CD4-positive, alpha-beta T cell (primary cell): ENCODE measurements at regions not wholly inside any gene's neighbourhood (a gene's known extent, or its start where the extent isn't known, plus 50 kb on each side); places are given as distances from the start of the nearest gene placed in this dataset.

ENCODE experiments used
- ATAC-seq: fragments of 200-7000 bp; cut with Tn5 transposase; one replicate; pipeline ENCODE4 v1.10.0; 2022; ENCODE audit warnings: mild to moderate bottlenecking; ENCODE audit not compliant: poor library complexity
- CTCF ChIA-PET: fragments of 350-600 bp; sonication (Branson Sonifier 250); formaldehyde crosslinking; loops from one replicate; lab custom pipeline; 2021; ENCODE audit warnings: antibody characterized with exemption, inconsistent platforms; lab: Charles Lee
- POLR2A ChIA-PET: fragments of 350-600 bp; sonication (Branson Sonifier 250); formaldehyde crosslinking; loops from one replicate; lab custom pipeline; 2021; ENCODE audit warnings: antibody characterized with exemption, inconsistent platforms; lab: Charles Lee
- DNase-seq, 14 experiments: peaks; one replicate each; pipeline ENCODE4 v3.0.0-alpha.2; 2013 to 2020; ENCODE audit warnings: mixed read lengths in 2 of 14
- H3K27ac ChIP-seq, 2 donors: one replicate each; pipeline versions ENCODE4 v1.5.1 to v1.7.0; 2013; ENCODE audit warnings: low read length in 2 of 2, low read depth in 1 of 2, mild to moderate bottlenecking in 1 of 2
- H3K27me3 ChIP-seq, 2 experiments: 1 replicate in 1 of 2; 2 replicates in 1 of 2; pipeline versions ENCODE4 v1.6.1 to v1.7.0; 2013; ENCODE audit warnings: low read length in 2 of 2, control low read depth in 1 of 2, mild to moderate bottlenecking in 1 of 2, moderate library complexity in 1 of 2; ENCODE audit not compliant: insufficient read depth in 2 of 2, control insufficient read depth in 1 of 2
- H3K36me3 ChIP-seq: one replicate; pipeline ENCODE4 v1.6.1; 2013; ENCODE audit warnings: low read length, control low read depth; ENCODE audit not compliant: insufficient read depth
- H3K4me1 ChIP-seq: one replicate; pipeline ENCODE4 v1.6.1; 2013; ENCODE audit warnings: low read length, control low read depth; ENCODE audit not compliant: insufficient read depth
- H3K4me3 ChIP-seq: one replicate; pipeline ENCODE4 v1.5.1; 2013; ENCODE audit warnings: mild to moderate bottlenecking, low read length, moderate library complexity
- H3K9me3 ChIP-seq, 2 experiments: 1 replicate in 1 of 2; 2 replicates in 1 of 2; pipeline versions ENCODE4 v1.6.1 to v1.7.0; 2013; ENCODE audit warnings: low read length in 2 of 2, mild to moderate bottlenecking in 2 of 2, control low read depth in 1 of 2, moderate library complexity in 1 of 2; ENCODE audit not compliant: control insufficient read depth in 1 of 2, insufficient read depth in 1 of 2
- H3K27ac Mint-ChIP-seq: one replicate; pipeline ENCODE4 v1.8.0; 2020; ENCODE audit warnings: mixed read lengths
- H3K27me3 Mint-ChIP-seq: one replicate; pipeline ENCODE4 v1.8.0; 2021; ENCODE audit warnings: mixed read lengths
- H3K36me3 Mint-ChIP-seq: one replicate; pipeline ENCODE4 v1.8.0; 2021; ENCODE audit warnings: low read depth, mixed read lengths
- H3K4me1 Mint-ChIP-seq: one replicate; pipeline ENCODE4 v1.8.0; 2021; ENCODE audit warnings: low read depth, mixed read lengths
- H3K4me3 Mint-ChIP-seq: one replicate; pipeline ENCODE4 v1.8.0; 2020; ENCODE audit warnings: mild to moderate bottlenecking, mixed read lengths
- H3K9me3 Mint-ChIP-seq: one replicate; pipeline ENCODE4 v1.8.0; 2020; ENCODE audit warnings: mixed read lengths
- intact Hi-C, 2 experiments: fragments of 100-400 bp; cut with DNase I in 1 of 2; cut with micrococcal nuclease in 1 of 2; formaldehyde crosslinking; loops; one replicate each; pipeline versions ENCODE4 v1.15.1 to v1.9.0; 2023 to 2025; cut with DNase I, micrococcal nuclease
- TF ChIP-seq, protein P1 (sequence below): fragments of 200-600 bp; IDR thresholded peaks from one replicate; pipeline ENCODE4 v1.8.0; 2022; ENCODE audit warnings: antibody characterized with exemption, mild to moderate bottlenecking

DNA sequence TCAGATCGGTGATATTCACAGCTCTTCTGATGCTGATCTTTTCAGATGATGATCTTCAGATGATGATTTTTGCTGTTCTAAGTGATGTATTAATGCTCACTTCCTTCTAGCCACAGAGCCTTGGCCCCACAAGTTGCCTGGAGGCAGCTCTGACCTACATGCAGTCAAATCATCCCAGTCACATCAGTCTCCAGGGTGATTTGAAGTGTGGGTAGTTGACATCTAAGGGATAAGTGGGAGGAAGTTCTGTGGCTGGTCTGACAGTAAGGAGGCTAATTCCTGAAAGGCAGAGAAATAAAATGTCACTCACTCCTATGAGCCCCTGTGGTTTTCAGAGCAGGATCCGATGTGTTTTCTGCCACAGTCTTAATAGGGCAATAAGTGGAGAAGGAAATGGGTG is 79.8 kb upstream of the RPL34 start:
- no peaks in the 10 kb centered on the region for H3K9me3 ChIP-seq
- no peaks in the 10 kb centered on the region for H3K27me3 Mint-ChIP-seq
- H3K4me1 Mint-ChIP-seq = peaks cover 49% of the 10 kb centered on the region
- H3K27ac ChIP-seq = no peak overlapping the region
- intact Hi-C loops = no loop called here
- no peaks in the 10 kb centered on the region for H3K9me3 Mint-ChIP-seq
- H3K36me3 ChIP-seq = no peaks in the 10 kb centered on the region
- H3K27me3 ChIP-seq = no peaks in the 10 kb centered on the region
- no peak overlapping the region for H3K4me3 Mint-ChIP-seq
- no peak overlapping the region for H3K4me3 ChIP-seq
- DNase-seq (no peak), ATAC-seq (no peak)
- TF ChIP-seq, protein P1, sequence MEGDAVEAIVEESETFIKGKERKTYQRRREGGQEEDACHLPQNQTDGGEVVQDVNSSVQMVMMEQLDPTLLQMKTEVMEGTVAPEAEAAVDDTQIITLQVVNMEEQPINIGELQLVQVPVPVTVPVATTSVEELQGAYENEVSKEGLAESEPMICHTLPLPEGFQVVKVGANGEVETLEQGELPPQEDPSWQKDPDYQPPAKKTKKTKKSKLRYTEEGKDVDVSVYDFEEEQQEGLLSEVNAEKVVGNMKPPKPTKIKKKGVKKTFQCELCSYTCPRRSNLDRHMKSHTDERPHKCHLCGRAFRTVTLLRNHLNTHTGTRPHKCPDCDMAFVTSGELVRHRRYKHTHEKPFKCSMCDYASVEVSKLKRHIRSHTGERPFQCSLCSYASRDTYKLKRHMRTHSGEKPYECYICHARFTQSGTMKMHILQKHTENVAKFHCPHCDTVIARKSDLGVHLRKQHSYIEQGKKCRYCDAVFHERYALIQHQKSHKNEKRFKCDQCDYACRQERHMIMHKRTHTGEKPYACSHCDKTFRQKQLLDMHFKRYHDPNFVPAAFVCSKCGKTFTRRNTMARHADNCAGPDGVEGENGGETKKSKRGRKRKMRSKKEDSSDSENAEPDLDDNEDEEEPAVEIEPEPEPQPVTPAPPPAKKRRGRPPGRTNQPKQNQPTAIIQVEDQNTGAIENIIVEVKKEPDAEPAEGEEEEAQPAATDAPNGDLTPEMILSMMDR = no peak
- CTCF ChIA-PET = no interaction called here
- no peak overlapping the region for H3K27ac Mint-ChIP-seq
- H3K36me3 Mint-ChIP-seq = no peaks in the 10 kb centered on the region
- H3K4me1 ChIP-seq = peaks cover 6% of the 10 kb centered on the region
- POLR2A ChIA-PET = interaction anchor here (0.6 to 1.3 kb wide), 2 partner anchors 9 to 66 kb away, joined by 3 to 5 read pairs; no protein-coding TSS in a partner anchor

DNA sequence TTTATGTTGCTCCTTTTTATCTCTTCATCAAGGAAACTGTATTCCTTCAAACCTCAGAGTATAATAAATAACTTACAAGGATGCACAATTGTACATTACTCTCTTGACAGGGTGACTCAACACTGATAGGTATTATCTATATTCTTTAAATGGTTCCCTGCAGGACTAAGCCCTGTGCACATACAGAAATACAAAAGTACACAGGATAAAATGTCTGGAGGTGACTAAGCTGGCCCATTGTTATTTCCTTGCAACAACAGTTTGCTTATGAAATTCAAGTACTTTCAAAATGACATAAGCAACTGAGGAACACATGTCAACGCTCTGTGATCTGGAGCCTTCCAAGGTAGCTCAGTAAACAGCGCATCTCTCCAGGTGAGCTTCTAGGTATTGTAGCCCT is 83.8 kb upstream of the RPL34 start:
- Histone ChIP-seq H3K27me3 (no peaks in the 10 kb centered on the region), H3K36me3 (no peaks in the 10 kb centered on the region), H3K4me1 (peaks cover 22% of the 10 kb centered on the region), H3K4me3 (no peak overlapping the region), H3K27ac (no peak overlapping the region), H3K9me3 (no peaks in the 10 kb centered on the region)
- intact Hi-C loops = no loop called here
- no peaks in the 10 kb centered on the region for H3K9me3 Mint-ChIP-seq
- H3K27me3 Mint-ChIP-seq = no peaks in the 10 kb centered on the region
- ATAC-seq (no peak), DNase-seq (no peak)
- POLR2A ChIA-PET = no interaction called here
- TF ChIP-seq, protein P1 = no peak
- H3K36me3 Mint-ChIP-seq = no peaks in the 10 kb centered on the region
- H3K27ac Mint-ChIP-seq = peak overlapping the region; percentile 51
- CTCF ChIA-PET = no interaction called here
- no peak overlapping the region for H3K4me3 Mint-ChIP-seq
- H3K4me1 Mint-ChIP-seq = peaks cover 73% of the 10 kb centered on the region

DNA sequence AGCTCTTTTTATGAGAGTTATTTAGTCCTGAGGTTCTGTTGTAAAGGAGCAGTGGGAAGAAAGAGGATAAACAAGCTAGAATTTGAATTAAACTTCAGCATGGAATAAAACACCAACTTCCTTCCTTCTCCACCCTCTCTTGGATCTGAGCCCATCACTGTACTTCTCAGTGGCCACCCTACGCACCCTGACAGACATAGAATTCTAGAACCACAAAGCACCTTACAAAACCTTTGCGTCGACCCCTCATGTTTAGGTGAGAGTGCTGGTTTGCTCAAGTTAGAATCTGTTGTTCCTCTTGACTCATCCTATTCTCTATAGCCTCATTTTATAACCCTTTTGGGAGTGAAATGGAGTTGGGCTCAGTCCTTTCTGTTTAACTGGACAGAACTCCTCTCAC is 84.6 kb upstream of the RPL34 start:
- DNase-seq (no peak), ATAC-seq (no peak)
- Histone ChIP-seq H3K27me3 (no peaks in the 10 kb centered on the region), H3K4me3 (no peak overlapping the region), H3K27ac (no peak overlapping the region), H3K9me3 (no peaks in the 10 kb centered on the region), H3K36me3 (no peaks in the 10 kb centered on the region), H3K4me1 (peaks cover 30% of the 10 kb centered on the region)
- ChIA-PET CTCF (no interaction called here), POLR2A (no interaction called here)
- TF ChIP-seq, protein P1 = no peak
- peak overlapping the region; percentile 62 for H3K4me3 Mint-ChIP-seq
- peak overlapping the region; percentile 51 for H3K27ac Mint-ChIP-seq
- intact Hi-C loops = no loop called here
- H3K27me3 Mint-ChIP-seq = no peaks in the 10 kb centered on the region
- no peaks in the 10 kb centered on the region for H3K9me3 Mint-ChIP-seq
- H3K36me3 Mint-ChIP-seq = no peaks in the 10 kb centered on the region
- H3K4me1 Mint-ChIP-seq = peaks cover 77% of the 10 kb centered on the region
